ENCODE measurements at regions not wholly inside any gene's neighbourhood (a gene's known extent, or its start where the extent isn't known, plus 50 kb on each side); places are given as distances from the start of the nearest gene placed in this dataset.

DNA sequence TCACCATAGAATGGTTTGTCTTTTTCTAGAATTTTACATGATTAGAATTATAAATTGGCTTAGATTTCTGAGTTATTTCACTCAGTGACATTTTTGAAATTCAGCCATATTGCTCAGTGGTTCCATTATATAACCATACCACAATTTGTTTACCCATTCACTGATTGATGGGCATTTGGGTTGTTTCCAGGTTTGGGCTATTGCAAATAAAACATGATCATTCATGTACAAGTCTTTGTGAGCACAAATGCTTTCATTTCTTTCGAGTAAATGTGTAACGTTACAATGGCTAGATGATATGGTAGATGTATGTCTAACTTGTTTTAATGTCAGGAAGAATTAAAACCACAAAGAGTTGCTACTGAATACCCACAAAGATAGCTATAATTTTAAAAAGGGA lies 279.9 kb upstream of the TARS1 start:
- TF ChIP-seq, protein P1, sequence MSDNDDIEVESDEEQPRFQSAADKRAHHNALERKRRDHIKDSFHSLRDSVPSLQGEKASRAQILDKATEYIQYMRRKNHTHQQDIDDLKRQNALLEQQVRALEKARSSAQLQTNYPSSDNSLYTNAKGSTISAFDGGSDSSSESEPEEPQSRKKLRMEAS (IDR thresholded peaks at IDR 0.05) = no peak
- TF ChIP-seq TEAD4 (IDR thresholded peaks at IDR 0.05) (no peak), YY1 (IDR thresholded peaks at IDR 0.05; ENCODE audit: low read depth) (no peak), EGR1 (IDR thresholded peaks at IDR 0.05) (no peak), CREB1 (IDR thresholded peaks at IDR 0.05; ENCODE audit: low read depth) (no peak), CEBPB (IDR thresholded peaks at IDR 0.05) (no peak), FOXM1 (IDR thresholded peaks at IDR 0.05; ENCODE audit: borderline replicate concordance, low read depth) (no peak), TAF1 (IDR thresholded peaks at IDR 0.05; ENCODE audit: low read depth) (no peak), ZBTB7A (IDR thresholded peaks at IDR 0.05; ENCODE audit: low read depth) (no peak), EP300 (IDR thresholded peaks at IDR 0.05; ENCODE audit: borderline replicate concordance) (no peak)
- TF ChIP-seq, protein P2, sequence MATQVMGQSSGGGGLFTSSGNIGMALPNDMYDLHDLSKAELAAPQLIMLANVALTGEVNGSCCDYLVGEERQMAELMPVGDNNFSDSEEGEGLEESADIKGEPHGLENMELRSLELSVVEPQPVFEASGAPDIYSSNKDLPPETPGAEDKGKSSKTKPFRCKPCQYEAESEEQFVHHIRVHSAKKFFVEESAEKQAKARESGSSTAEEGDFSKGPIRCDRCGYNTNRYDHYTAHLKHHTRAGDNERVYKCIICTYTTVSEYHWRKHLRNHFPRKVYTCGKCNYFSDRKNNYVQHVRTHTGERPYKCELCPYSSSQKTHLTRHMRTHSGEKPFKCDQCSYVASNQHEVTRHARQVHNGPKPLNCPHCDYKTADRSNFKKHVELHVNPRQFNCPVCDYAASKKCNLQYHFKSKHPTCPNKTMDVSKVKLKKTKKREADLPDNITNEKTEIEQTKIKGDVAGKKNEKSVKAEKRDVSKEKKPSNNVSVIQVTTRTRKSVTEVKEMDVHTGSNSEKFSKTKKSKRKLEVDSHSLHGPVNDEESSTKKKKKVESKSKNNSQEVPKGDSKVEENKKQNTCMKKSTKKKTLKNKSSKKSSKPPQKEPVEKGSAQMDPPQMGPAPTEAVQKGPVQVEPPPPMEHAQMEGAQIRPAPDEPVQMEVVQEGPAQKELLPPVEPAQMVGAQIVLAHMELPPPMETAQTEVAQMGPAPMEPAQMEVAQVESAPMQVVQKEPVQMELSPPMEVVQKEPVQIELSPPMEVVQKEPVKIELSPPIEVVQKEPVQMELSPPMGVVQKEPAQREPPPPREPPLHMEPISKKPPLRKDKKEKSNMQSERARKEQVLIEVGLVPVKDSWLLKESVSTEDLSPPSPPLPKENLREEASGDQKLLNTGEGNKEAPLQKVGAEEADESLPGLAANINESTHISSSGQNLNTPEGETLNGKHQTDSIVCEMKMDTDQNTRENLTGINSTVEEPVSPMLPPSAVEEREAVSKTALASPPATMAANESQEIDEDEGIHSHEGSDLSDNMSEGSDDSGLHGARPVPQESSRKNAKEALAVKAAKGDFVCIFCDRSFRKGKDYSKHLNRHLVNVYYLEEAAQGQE (IDR thresholded peaks at IDR 0.05; ENCODE audit: low read depth) = no peak
- TF ChIP-seq, protein P3, sequence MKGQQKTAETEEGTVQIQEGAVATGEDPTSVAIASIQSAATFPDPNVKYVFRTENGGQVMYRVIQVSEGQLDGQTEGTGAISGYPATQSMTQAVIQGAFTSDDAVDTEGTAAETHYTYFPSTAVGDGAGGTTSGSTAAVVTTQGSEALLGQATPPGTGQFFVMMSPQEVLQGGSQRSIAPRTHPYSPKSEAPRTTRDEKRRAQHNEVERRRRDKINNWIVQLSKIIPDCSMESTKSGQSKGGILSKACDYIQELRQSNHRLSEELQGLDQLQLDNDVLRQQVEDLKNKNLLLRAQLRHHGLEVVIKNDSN (IDR thresholded peaks at IDR 0.05) = no peak

DNA sequence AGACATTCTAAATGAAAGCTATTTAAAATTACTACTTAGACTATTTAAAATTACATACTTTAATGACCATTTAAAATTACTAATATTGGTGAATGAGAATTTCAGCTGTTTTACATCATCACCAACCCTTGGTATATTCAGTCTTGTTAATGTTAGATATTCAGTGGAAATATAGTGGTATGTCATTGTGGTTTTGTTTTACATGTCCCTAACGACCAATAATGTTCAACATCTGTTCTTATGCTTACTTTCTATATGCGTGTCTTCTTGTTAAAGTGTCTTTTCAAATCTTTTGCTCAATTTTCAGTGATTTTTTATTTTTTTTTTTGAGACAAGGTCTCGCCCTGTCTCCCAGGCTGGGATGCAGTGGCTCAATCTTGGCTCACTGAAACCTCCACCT lies 279.3 kb upstream of the TARS1 start:
- TF ChIP-seq NFIC (IDR thresholded peaks at IDR 0.05) (no peak), CEBPB (IDR thresholded peaks at IDR 0.05) (no peak), CREB1 (IDR thresholded peaks at IDR 0.05; ENCODE audit: low read depth) (no peak), TEAD4 (IDR thresholded peaks at IDR 0.05) (no peak), TAF1 (IDR thresholded peaks at IDR 0.05; ENCODE audit: low read depth) (no peak)
- TF ChIP-seq, protein P3 (IDR thresholded peaks at IDR 0.05) = no peak

DNA sequence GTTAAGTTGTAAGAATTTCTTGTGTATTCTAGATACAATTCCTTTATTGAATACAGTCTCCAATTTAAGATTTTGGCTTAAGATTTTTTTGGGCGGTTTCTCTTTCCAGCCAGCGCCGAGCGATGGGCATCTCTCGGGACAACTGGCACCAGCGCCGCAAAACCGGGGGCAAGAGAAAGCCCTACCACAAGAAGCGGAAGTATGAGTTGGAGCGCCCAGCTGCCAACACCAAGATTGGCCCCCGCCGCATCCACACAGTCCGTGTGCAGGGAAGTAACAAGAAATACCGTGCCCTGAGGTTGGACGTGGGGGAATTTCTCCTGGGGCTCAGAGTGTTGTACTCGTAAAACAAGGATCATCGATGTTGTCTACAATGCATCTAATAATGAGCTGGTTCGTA lies 278.7 kb upstream of the TARS1 start:
- TF ChIP-seq, protein P2 (IDR thresholded peaks at IDR 0.05; ENCODE audit: low read depth) = no peak
- TF ChIP-seq FOXM1 (IDR thresholded peaks at IDR 0.05; ENCODE audit: borderline replicate concordance, low read depth) (no peak), CREB1 (IDR thresholded peaks at IDR 0.05; ENCODE audit: low read depth) (no peak), TCF12 (IDR thresholded peaks at IDR 0.05; ENCODE audit: low read depth) (no peak), NFIC (IDR thresholded peaks at IDR 0.05) (no peak), YY1 (IDR thresholded peaks at IDR 0.05; ENCODE audit: low read depth) (no peak), EP300 (IDR thresholded peaks at IDR 0.05; ENCODE audit: borderline replicate concordance) (no peak), RAD21 (IDR thresholded peaks at IDR 0.05; ENCODE audit: low read depth) (no peak)

DNA sequence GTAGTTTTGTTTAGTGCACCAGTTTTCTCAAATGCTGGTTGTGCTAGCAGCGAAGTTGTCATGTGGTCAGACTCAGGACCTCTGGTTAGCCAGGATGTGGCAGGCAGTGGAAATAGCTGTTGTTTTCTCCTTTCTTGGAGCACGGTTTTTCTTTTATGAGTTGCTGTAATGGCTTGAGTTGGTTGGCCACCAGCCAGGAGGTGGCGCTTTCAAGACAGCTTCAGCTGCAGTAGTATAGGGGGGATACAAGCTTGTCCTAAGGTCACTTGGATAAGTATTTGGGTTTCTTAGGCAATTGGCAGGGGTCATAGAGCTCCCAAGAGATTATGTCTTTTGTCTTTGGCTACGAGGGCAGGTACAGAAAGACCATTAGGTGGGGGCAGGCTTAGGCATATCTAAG lies 274.2 kb upstream of the TARS1 start:
- TF ChIP-seq TEAD4 (IDR thresholded peaks at IDR 0.05) (no peak), TAF1 (IDR thresholded peaks at IDR 0.05; ENCODE audit: low read depth) (no peak), YY1 (IDR thresholded peaks at IDR 0.05; ENCODE audit: low read depth) (no peak), EP300 (IDR thresholded peaks at IDR 0.05; ENCODE audit: borderline replicate concordance) (no peak), EGR1 (IDR thresholded peaks at IDR 0.05) (no peak), CREB1 (IDR thresholded peaks at IDR 0.05; ENCODE audit: low read depth) (no peak), ZBTB7A (IDR thresholded peaks at IDR 0.05; ENCODE audit: low read depth) (no peak), CEBPB (IDR thresholded peaks at IDR 0.05) (no peak), TCF12 (IDR thresholded peaks at IDR 0.05; ENCODE audit: low read depth) (no peak), NFIC (IDR thresholded peaks at IDR 0.05) (no peak)
- TF ChIP-seq, protein P3 (IDR thresholded peaks at IDR 0.05) = no peak

DNA sequence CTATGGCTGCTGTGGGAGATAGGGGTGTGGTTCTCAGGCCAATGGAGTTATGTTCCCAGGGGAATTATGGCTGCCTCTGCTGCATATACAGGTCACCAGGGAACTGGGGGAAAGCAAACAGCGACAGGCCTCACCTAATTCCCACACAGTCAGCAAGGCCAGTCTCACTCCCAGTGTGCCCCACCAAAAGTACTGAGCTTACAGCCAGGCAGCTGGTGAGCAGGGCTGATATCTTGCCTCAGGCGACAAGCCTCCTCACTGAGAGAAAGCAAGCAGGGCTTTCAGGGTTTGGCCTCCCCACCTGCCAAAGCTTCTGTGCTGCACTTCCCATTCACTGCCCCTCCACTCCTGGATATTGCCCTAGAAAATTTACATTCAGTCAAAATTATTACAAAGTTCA lies 273.8 kb upstream of the TARS1 start:
- TF ChIP-seq ZBTB7A (IDR thresholded peaks at IDR 0.05; ENCODE audit: low read depth) (no peak), CREB1 (IDR thresholded peaks at IDR 0.05; ENCODE audit: low read depth) (no peak)

DNA sequence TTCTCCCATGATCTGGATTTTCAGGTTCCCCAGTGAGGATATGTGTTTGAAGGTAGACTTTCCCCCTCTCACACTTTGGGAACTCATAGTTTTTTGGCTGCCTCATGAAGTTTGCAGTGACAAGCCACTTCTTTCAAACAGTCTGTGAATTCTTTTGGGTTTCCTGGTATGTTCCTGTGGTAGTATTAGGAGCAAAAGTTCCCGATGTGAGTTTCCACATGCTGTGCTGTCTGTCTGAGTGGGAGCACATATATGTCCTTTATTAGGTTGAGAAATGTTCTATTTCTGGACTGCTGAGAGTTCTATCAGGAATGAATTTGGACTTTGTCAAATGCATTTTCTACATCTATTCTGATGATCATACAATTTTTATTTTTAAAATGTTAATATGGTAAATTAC lies 273.2 kb upstream of the TARS1 start:
- TF ChIP-seq CREB1 (IDR thresholded peaks at IDR 0.05; ENCODE audit: low read depth) (no peak), FOXM1 (IDR thresholded peaks at IDR 0.05; ENCODE audit: borderline replicate concordance, low read depth) (no peak), TEAD4 (IDR thresholded peaks at IDR 0.05) (no peak), RAD21 (IDR thresholded peaks at IDR 0.05; ENCODE audit: low read depth) (no peak), CEBPB (IDR thresholded peaks at IDR 0.05) (no peak), NFIC (IDR thresholded peaks at IDR 0.05) (no peak), EGR1 (IDR thresholded peaks at IDR 0.05) (no peak), TAF1 (IDR thresholded peaks at IDR 0.05; ENCODE audit: low read depth) (no peak), YY1 (IDR thresholded peaks at IDR 0.05; ENCODE audit: low read depth) (no peak)
- TF ChIP-seq, protein P2 (IDR thresholded peaks at IDR 0.05; ENCODE audit: low read depth) = no peak
- TF ChIP-seq, protein P3 (IDR thresholded peaks at IDR 0.05) = no peak
